Activated T-helper 17 cell treated with anti-CD3 and anti-CD28 coated beads, Interleukin-2, amount 50 U/mL, for 72 hours (primary cell): ENCODE measurements at regions not wholly inside any gene's neighbourhood (a gene's known extent, or its start where the extent isn't known, plus 50 kb on each side); places are given as distances from the start of the nearest gene placed in this dataset.

Experiments used
- ATAC-seq: fragments of 150-1000 bp; cut with Tn5 transposase; replicated peaks from 2 replicates; pipeline ENCODE4 v1.10.0; 2021; ENCODE audit warnings: mild to moderate bottlenecking, moderate library complexity
- H3K27ac Mint-ChIP-seq: one replicate; pipeline ENCODE4 v1.8.0; 2022; ENCODE audit warnings: mixed read lengths
- H3K27me3 Mint-ChIP-seq: one replicate; pipeline ENCODE4 v1.8.0; 2022; ENCODE audit warnings: mixed read lengths
- H3K36me3 Mint-ChIP-seq: one replicate; pipeline ENCODE4 v1.8.0; 2022; ENCODE audit warnings: low read depth, mild to moderate bottlenecking, mixed read lengths
- H3K4me1 Mint-ChIP-seq: one replicate; pipeline ENCODE4 v1.8.0; 2022; ENCODE audit warnings: mixed read lengths
- H3K4me3 Mint-ChIP-seq: one replicate; pipeline ENCODE4 v1.8.0; 2022; ENCODE audit warnings: mild to moderate bottlenecking, mixed read lengths
- H3K9me3 Mint-ChIP-seq: one replicate; pipeline ENCODE4 v1.8.0; 2022; ENCODE audit warnings: mixed read lengths

GRCh38 chr4:107248571-107248970 is 212.5 kb upstream of the DKK2 start:
- Mint-ChIP-seq H3K4me3 (no peak overlapping the region), H3K9me3 (no peaks in the 10 kb centered on the region), H3K36me3 (no peaks in the 10 kb centered on the region), H3K4me1 (no peaks in the 10 kb centered on the region), H3K27me3 (peaks cover 11% of the 10 kb centered on the region), H3K27ac (no peak overlapping the region)
- ATAC-seq = no peak

DNA sequence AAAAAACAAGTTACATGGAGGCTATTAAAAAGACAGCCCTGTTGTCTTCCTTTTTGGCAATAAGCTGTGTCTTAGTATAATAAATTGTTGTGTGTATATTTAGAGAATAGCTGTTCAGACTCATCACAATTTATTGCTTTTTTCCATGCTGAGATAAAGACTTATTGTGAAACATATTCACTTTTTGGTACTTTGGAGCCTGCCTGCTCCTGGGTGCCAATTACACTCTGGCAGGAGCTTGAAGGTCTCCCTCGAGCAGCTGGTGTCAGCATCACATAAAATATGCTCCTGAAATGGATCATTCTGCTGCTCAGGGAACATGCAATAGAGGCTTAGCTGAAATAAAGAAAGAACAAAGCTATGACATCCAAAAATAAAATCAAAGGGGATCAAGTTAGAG is 211.6 kb upstream of the DKK2 start:
- Mint-ChIP-seq H3K27ac (no peak overlapping the region), H3K9me3 (no peaks in the 10 kb centered on the region), H3K27me3 (peaks cover 18% of the 10 kb centered on the region), H3K4me3 (no peak overlapping the region), H3K36me3 (no peaks in the 10 kb centered on the region), H3K4me1 (no peaks in the 10 kb centered on the region)
- ATAC-seq = no peak

- Mint-ChIP-seq H3K36me3 (no peaks in the 10 kb centered on the region), H3K27me3 (peaks cover 20% of the 10 kb centered on the region), H3K4me3 (no peak overlapping the region), H3K4me1 (no peaks in the 10 kb centered on the region), H3K27ac (no peak overlapping the region), H3K9me3 (no peaks in the 10 kb centered on the region)
- no peak for ATAC-seq
Measured at GRCh38 chr4:107246761-107247160, 210.6 kb upstream of the DKK2 start.

GRCh38 chr4:107243141-107243781 is 207.1 kb upstream of the DKK2 start:
- no peak for ATAC-seq
- H3K36me3 Mint-ChIP-seq = no peaks in the 10 kb centered on the region
- H3K4me3 Mint-ChIP-seq = no peak overlapping the region
- H3K4me1 Mint-ChIP-seq = no peaks in the 10 kb centered on the region
- H3K9me3 Mint-ChIP-seq = no peaks in the 10 kb centered on the region
- peaks cover 17% of the 10 kb centered on the region for H3K27me3 Mint-ChIP-seq
- no peak overlapping the region for H3K27ac Mint-ChIP-seq

DNA sequence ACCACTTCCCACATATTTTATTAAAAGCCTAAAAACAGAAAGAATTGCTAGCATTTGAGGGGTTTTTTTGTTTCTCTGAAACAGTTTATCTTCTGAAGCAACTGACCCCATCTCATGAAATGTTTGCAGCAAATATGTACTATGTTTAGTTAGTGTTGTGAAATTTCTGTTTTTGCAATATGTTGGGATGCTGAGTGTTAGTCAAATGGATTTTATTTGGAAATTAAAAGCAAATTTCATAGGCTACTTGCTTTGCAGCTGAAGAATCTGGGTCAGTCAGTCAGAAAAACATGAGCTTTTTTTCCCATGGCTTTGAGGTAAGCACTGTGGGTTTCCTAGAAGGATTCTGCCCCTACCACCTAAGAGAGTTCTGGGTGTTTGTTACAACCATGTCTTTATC is 184.9 kb upstream of the DKK2 start:
- Mint-ChIP-seq H3K27ac (no peak overlapping the region), H3K4me1 (no peaks in the 10 kb centered on the region), H3K4me3 (no peak overlapping the region), H3K36me3 (no peaks in the 10 kb centered on the region), H3K27me3 (peaks cover 15% of the 10 kb centered on the region), H3K9me3 (peaks cover 3% of the 10 kb centered on the region)
- ATAC-seq = no peak

DNA sequence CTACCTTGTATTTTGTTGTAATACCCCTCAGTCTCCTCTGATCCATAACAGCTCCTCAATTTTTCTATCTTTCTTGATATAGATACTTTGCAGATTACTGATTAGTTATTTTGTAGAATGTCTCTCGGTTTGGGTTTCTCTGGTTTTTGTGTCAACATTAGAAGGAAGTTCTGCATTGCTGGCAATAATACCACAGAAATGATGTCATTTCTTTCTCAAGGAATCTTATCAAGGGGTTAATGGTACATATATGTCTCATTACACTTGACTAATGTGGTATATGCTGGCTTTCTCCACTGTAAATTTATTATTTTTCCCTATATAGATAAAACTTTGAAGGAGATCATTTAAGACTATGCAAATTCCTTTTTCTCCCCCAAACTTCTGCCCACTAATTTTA is 183.6 kb upstream of the DKK2 start:
- Mint-ChIP-seq H3K36me3 (no peaks in the 10 kb centered on the region), H3K9me3 (peaks cover 3% of the 10 kb centered on the region), H3K4me1 (no peaks in the 10 kb centered on the region), H3K27ac (no peak overlapping the region), H3K4me3 (no peak overlapping the region), H3K27me3 (peaks cover 13% of the 10 kb centered on the region)
- ATAC-seq = no peak

- peaks cover 7% of the 10 kb centered on the region for H3K27me3 Mint-ChIP-seq
- no peak for ATAC-seq
- no peak overlapping the region for H3K4me3 Mint-ChIP-seq
- H3K27ac Mint-ChIP-seq = no peak overlapping the region
- H3K36me3 Mint-ChIP-seq = no peaks in the 10 kb centered on the region
- no peaks in the 10 kb centered on the region for H3K9me3 Mint-ChIP-seq
- no peaks in the 10 kb centered on the region for H3K4me1 Mint-ChIP-seq
Measured at GRCh38 chr4:107216379-107216778, 180.3 kb upstream of the DKK2 start.

- no peak for ATAC-seq
- no peak overlapping the region for H3K27ac Mint-ChIP-seq
Measured at GRCh38 chr4:107215222-107215621, 179.1 kb upstream of the DKK2 start.

DNA sequence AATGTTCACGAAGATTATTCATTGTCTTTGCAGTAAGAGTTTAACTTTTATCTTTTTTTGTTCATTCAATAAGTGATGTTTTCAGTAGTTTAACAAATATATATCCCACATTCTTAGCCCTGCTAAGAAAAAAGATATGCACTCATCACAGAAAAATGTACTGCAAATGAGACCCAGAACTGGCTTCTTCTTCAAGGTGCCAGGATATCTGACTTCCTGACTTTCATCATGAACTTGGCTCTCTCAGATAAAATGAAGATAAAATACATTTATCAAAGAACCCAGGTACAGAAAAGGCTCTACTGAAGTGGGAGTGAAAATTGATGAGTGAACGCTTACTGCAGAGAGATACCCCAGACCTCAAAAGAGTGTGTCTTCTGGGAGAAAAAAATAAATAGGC is 177.8 kb upstream of the DKK2 start:
- no peak for ATAC-seq
- no peak overlapping the region for H3K27ac Mint-ChIP-seq
- peaks cover 4% of the 10 kb centered on the region for H3K27me3 Mint-ChIP-seq
- H3K4me3 Mint-ChIP-seq = no peak overlapping the region
- no peaks in the 10 kb centered on the region for H3K4me1 Mint-ChIP-seq
- H3K9me3 Mint-ChIP-seq = no peaks in the 10 kb centered on the region
- no peaks in the 10 kb centered on the region for H3K36me3 Mint-ChIP-seq

More at GRCh38 chr4:107215222-107215621, 179.1 kb upstream of the DKK2 start:
- Mint-ChIP-seq H3K4me1 (no peaks in the 10 kb centered on the region), H3K4me3 (no peak overlapping the region), H3K9me3 (no peaks in the 10 kb centered on the region), H3K36me3 (no peaks in the 10 kb centered on the region), H3K27me3 (peaks cover 7% of the 10 kb centered on the region)

- Mint-ChIP-seq H3K27me3 (peaks cover 4% of the 10 kb centered on the region), H3K36me3 (no peaks in the 10 kb centered on the region), H3K27ac (no peak overlapping the region), H3K4me1 (no peaks in the 10 kb centered on the region), H3K4me3 (no peak overlapping the region), H3K9me3 (no peaks in the 10 kb centered on the region)
- ATAC-seq = no peak
Measured at GRCh38 chr4:107213410-107213809, 177.3 kb upstream of the DKK2 start.

GRCh38 chr4:107212565-107212964 is 176.5 kb upstream of the DKK2 start:
- ATAC-seq = no peak
- Mint-ChIP-seq H3K4me1 (no peaks in the 10 kb centered on the region), H3K9me3 (no peaks in the 10 kb centered on the region), H3K4me3 (no peak overlapping the region), H3K27ac (no peak overlapping the region), H3K27me3 (peaks cover 3% of the 10 kb centered on the region), H3K36me3 (no peaks in the 10 kb centered on the region)

- ATAC-seq = no peak
Measured at GRCh38 chr4:107210450-107211239, 174.5 kb upstream of the DKK2 start.

DNA sequence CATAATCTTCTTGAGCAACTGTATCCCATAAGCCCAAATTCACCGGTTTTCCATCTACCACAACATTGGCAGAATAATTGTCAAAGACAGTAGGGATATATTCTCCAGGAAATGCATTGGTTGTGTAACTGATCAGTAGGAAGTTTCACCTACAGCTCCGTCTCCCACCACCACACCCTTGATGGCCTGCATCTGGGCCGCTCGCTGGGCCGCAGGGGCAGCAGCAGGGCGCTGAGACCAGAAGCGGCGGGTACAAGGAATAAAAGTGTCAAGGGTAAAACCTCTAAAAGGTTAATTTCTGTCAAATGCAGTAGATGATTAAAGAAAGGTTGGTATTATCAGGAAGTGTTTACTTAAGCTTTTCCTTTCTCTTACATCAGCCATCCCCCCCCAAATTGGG is 167.6 kb upstream of the DKK2 start:
- H3K9me3 Mint-ChIP-seq = no peaks in the 10 kb centered on the region
- ATAC-seq = no peak
- no peaks in the 10 kb centered on the region for H3K27me3 Mint-ChIP-seq
- H3K27ac Mint-ChIP-seq = no peak overlapping the region
- H3K36me3 Mint-ChIP-seq = no peaks in the 10 kb centered on the region
- H3K4me1 Mint-ChIP-seq = no peaks in the 10 kb centered on the region
- no peak overlapping the region for H3K4me3 Mint-ChIP-seq

More at GRCh38 chr4:107210450-107211239, 174.5 kb upstream of the DKK2 start:
- Mint-ChIP-seq H3K27me3 (no peaks in the 10 kb centered on the region), H3K9me3 (no peaks in the 10 kb centered on the region), H3K27ac (no peak overlapping the region), H3K36me3 (no peaks in the 10 kb centered on the region), H3K4me1 (no peaks in the 10 kb centered on the region), H3K4me3 (no peak overlapping the region)

DNA sequence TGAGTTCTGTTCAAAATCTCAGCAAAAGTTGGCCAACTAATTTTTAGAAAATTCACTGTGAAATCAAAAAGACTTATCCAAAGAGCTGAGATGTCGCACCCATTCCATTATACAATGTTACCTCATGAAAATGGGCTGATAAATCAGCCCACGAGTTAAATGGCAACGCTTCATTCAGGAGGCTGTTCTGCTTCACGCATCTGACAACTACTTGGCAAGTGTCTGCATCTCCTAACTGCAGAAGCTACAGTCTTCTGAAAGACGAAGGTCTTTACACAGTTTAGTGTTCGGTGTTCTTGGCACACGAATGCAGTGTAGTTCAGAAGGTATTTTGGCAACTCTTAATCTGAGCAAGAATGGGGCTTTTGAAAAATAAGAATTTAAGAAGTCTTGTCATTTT is 166.6 kb upstream of the DKK2 start:
- H3K27me3 Mint-ChIP-seq = no peaks in the 10 kb centered on the region
- no peak overlapping the region for H3K27ac Mint-ChIP-seq
- no peak overlapping the region for H3K4me3 Mint-ChIP-seq
- ATAC-seq = no peak
- no peaks in the 10 kb centered on the region for H3K9me3 Mint-ChIP-seq
- no peaks in the 10 kb centered on the region for H3K36me3 Mint-ChIP-seq
- no peaks in the 10 kb centered on the region for H3K4me1 Mint-ChIP-seq

DNA sequence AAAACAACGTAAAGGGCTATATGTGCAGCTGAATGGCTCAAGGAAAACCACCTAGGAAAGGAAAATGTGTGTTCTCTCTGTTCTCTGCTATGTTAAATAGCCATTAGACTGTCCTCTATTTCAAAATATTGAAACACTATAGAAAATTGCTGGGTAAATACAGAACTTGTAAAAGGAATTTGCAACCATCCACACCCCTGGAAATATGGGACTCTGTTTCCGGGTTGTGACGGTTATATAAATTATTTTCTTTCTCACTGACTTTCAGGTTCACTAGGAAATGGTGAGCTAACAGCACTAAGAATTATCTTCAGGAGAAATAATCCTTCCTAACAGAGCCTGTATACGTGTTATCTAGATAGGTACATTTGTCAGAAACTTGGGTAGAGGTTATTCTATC is 161.0 kb upstream of the DKK2 start:
- no peak for ATAC-seq
- Mint-ChIP-seq H3K27me3 (peaks cover 4% of the 10 kb centered on the region), H3K9me3 (no peaks in the 10 kb centered on the region), H3K4me1 (no peaks in the 10 kb centered on the region), H3K36me3 (no peaks in the 10 kb centered on the region), H3K27ac (no peak overlapping the region), H3K4me3 (no peak overlapping the region)
